ENCODE measurements at regions not wholly inside any gene's neighbourhood (a gene's known extent, or its start where the extent isn't known, plus 50 kb on each side); places are given as distances from the start of the nearest gene placed in this dataset.
"Not testable (repeated sequence)": the region's sequence is repeated elsewhere in the genome, so short reads cannot be mapped to it uniquely, and the experiment has no call there.

GRCh38 chr5:56298336-56299090 lies 65.4 kb upstream of the ANKRD55 start:
- DNase-seq (ENCODE audit: low read depth in 2 of 2), result no peak

- no peak for DNase-seq (ENCODE audit: low read depth in 2 of 2)
These were observed 64.7 kb upstream of the ANKRD55 start for GRCh38 chr5:56297851-56298250.

GRCh38 chr5:56295311-56295710 lies 62.2 kb upstream of the ANKRD55 start:
- not testable (repeated sequence) for DNase-seq (ENCODE audit: low read depth in 2 of 2)

GRCh38 chr5:56294354-56294753 lies 61.2 kb upstream of the ANKRD55 start:
- DNase-seq (ENCODE audit: low read depth in 2 of 2), result no peak

DNA sequence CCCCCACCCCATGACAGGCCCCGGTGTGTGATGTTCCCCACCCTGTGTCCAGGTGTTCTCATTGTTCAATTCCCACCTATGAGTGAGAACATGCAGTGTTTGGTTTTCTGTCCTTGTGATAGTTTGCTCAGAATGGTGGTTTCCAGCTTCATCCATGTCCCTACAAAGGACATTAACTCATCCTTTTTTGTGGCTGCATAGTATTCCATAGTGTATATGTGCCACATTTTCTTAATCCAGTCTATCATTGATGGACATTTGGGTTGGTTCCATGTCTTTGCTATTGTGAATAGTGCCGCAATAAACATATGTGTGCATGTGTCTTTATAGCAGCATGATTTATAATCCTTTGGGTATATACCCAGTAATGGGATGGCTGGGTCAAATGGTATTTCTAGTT lies 59.7 kb upstream of the ANKRD55 start:
- DNase-seq (ENCODE audit: low read depth in 2 of 2), result not testable (repeated sequence)

DNA sequence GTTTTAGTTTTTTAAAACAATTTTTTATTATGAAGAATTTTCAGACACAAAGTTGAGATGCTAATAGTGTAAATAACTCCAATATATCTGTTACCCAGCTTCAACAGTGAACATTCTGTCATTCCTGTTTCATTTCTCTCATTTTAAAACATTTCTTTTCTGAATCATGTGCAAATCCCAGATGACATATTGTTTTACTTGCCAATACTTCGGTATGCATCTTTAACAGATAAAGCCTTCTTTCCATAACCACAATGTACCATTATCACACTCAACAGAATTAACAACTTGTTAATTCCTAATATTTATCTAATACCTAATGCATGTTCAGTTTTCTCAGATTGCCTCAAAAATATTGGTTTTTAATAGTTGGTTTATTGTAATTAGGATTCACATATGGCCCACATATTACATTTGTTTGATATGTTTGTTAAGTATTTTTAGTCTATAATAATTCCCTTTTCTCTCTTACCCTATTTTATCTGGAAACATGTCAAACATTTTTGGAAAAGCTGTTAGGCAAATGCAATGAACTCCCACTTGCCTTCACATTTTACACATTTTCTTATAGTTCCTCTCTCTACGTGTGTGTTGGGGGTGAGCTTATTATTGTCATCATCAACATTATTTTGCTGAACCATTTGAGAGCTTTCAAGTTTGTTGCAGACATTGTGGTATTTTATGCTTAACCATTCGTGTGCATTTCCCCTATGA lies 58.7 kb upstream of the ANKRD55 start:
- DNase-seq (ENCODE audit: low read depth in 2 of 2), result no peak

DNA sequence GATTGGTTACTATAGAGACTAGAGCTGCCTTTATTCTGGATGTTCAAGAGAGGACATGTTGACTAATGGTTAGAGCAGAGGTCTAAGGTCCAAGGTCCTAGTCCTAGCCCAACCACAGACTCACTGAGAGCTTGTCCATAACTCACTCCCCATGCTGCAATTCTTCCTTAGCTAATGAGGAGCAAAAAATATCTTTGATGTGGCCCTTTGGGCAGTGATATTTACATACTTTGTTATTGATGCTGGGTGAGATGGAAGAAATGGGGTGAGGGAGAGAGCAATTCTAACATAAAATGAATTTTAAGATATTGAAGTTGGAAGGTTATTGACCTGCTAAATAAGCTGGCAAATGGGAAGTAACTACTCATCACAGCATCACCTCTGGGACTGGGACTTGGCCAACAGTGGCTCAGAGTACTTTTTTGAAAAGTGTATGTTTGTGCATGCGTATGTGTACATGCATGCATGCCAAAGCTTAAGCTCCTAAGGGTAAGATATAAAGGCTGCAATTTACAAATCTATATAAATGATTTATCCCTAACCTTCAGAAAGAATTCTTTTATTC lies 58.0 kb upstream of the ANKRD55 start:
- no peak for DNase-seq (ENCODE audit: low read depth in 2 of 2)

DNA sequence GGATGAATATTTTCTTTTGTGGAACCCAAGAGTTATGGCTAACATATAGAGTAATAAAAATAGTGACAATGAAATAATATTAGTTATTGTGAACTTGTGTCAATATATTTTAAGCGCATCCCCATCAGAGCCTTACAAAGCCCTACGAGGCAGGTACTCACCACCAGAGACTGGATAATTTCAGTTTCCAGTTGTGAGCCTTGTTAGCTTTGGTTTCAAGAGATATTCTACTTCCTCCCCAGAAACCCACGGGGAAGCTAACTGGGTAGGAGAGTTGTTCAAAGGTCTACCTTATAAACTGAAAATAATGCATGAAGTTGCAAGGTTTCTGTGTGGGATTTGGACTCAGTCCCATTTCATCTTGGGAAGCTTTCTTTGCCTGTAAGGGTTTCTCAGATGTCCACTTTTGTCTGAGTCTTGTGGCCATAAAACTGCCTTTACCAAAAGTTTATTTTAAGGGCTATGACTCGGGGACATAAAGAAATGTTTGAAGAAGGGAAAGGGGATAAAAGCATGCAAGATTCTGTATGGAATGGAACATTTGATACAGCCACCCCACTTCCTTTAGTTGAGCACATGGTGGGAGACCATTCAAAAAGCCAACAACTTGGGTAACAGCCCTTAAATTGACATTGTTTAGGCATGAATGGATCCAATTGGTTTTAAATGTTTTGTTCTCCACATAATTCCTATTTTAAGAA lies 57.4 kb upstream of the ANKRD55 start:
- no peak for DNase-seq (ENCODE audit: low read depth in 2 of 2)

DNA sequence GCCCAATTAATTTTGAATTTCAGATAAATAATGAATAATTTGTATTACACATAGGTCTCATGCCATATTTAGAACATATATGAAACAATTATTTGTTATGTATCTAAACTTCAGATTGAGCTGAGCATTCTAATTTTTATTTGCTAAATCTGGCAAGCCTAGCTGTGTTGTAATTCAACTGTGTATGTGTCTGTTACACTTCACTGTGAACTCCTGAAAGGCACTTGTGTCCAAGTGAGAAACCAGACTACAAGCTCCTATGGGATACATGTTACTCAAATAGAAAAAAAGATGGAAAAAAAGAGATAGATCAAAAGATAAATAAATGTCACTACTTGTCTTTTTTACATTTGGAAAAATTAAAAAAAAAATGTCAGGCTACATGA lies 56.5 kb upstream of the ANKRD55 start:
- DNase-seq (ENCODE audit: low read depth in 2 of 2), result no peak

GRCh38 chr5:56288873-56289601 lies 55.9 kb upstream of the ANKRD55 start:
- no peak for DNase-seq (ENCODE audit: low read depth in 2 of 2)

GRCh38 chr5:56286015-56286884 lies 53.1 kb upstream of the ANKRD55 start:
- no peak for DNase-seq (ENCODE audit: low read depth in 2 of 2)

DNA sequence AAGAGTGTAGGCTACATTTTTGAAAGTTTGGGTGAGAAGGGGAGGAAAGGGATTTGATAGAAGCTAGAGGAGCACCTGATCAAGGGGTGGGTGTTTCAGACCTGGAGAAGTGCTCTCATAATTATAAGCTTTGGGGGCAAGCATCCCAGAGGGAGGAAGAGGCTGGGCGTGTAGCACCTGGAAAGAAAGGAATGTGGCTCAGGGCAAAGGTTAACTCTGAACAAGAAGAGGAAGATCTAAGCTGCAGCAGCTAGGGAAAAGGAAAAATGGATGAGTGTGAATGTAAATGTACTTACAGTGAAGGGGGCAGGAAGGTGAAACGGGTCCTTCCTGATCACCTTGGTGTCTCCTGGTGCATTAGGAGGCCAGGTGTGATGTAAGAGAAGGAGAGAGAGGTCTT lies 49.8 kb upstream of the ANKRD55 start:
- no peak for DNase-seq (ENCODE audit: low read depth in 2 of 2)
